ENCODE measurements at regions not wholly inside any gene's neighbourhood (a gene's known extent, or its start where the extent isn't known, plus 50 kb on each side); places are given as distances from the start of the nearest gene placed in this dataset.

- Histone ChIP-seq H3K27ac (ENCODE audit: extremely low read depth, low read depth, low read length) (no peak overlapping the region), H3K4me3 (ENCODE audit: low read depth, low read length) (no peak overlapping the region), H3K36me3 (ENCODE audit: control insufficient read depth in 2 of 2, insufficient read depth in 1 of 2, low read length in 2 of 2) (no peaks in the 10 kb centered on the region), H3K9me3 (ENCODE audit: control insufficient read depth, insufficient read depth, low read depth, low read length) (no peaks in the 10 kb centered on the region), H3K4me1 (ENCODE audit: control insufficient read depth, insufficient read depth, low read length) (no peaks in the 10 kb centered on the region)
- TF ChIP-seq ZNF600 (tag by site-specific recombination; IDR thresholded peaks at IDR 0.05) (no peak), ZNF155 (tag by site-specific recombination; IDR thresholded peaks at IDR 0.05) (no peak), ZSCAN23 (tag by site-specific recombination; IDR thresholded peaks at IDR 0.05) (no peak), BCL11A (tag by site-specific recombination; IDR thresholded peaks at IDR 0.05; ENCODE audit: low read depth) (no peak), HOXD13 (CRISPR knock-in tag; IDR thresholded peaks at IDR 0.05; ENCODE audit: borderline replicate concordance) (no peak), FEZF1 (tag by site-specific recombination; IDR thresholded peaks at IDR 0.05) (no peak), ZBTB7A (tag by site-specific recombination; IDR thresholded peaks at IDR 0.05; ENCODE audit: low read depth) (no peak), ZSCAN16 (tag by site-specific recombination; IDR thresholded peaks at IDR 0.05) (no peak), SP7 (tag by site-specific recombination; IDR thresholded peaks at IDR 0.05) (no peak), ZNF416 (tag by site-specific recombination; IDR thresholded peaks at IDR 0.05) (no peak), WT1 (tag by site-specific recombination; IDR thresholded peaks at IDR 0.05) (no peak)
- TF ChIP-seq, protein P1, sequence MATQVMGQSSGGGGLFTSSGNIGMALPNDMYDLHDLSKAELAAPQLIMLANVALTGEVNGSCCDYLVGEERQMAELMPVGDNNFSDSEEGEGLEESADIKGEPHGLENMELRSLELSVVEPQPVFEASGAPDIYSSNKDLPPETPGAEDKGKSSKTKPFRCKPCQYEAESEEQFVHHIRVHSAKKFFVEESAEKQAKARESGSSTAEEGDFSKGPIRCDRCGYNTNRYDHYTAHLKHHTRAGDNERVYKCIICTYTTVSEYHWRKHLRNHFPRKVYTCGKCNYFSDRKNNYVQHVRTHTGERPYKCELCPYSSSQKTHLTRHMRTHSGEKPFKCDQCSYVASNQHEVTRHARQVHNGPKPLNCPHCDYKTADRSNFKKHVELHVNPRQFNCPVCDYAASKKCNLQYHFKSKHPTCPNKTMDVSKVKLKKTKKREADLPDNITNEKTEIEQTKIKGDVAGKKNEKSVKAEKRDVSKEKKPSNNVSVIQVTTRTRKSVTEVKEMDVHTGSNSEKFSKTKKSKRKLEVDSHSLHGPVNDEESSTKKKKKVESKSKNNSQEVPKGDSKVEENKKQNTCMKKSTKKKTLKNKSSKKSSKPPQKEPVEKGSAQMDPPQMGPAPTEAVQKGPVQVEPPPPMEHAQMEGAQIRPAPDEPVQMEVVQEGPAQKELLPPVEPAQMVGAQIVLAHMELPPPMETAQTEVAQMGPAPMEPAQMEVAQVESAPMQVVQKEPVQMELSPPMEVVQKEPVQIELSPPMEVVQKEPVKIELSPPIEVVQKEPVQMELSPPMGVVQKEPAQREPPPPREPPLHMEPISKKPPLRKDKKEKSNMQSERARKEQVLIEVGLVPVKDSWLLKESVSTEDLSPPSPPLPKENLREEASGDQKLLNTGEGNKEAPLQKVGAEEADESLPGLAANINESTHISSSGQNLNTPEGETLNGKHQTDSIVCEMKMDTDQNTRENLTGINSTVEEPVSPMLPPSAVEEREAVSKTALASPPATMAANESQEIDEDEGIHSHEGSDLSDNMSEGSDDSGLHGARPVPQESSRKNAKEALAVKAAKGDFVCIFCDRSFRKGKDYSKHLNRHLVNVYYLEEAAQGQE (tag by site-specific recombination; IDR thresholded peaks at IDR 0.05), result no peak
- POLR2A ChIA-PET, result no interaction called here
- CTCF ChIA-PET, result no interaction called here
These were observed 207.3 kb downstream of the ZNF33B start for GRCh38 chr10:42431095-42431494.

DNA sequence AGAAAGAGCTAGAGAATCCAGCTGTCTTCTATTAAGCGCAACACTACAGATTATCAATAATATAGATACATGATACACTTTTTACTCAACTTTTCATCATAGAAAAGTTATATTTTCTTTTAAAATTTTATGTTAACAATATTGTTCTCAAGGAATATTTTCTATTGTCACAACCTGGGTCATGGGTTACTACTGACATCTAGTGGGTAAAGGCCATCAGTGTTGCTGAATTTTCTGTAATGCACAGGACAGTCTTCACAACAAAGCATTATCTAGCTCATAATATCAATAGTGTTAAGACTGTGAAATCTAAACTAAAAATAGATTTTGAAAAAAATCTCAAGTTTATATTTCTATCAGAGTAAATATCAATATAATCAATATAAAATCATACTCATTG is 209.8 kb downstream of the ZNF33B start:
- no peaks in the 10 kb centered on the region for H3K9me3 ChIP-seq (ENCODE audit: control insufficient read depth, insufficient read depth, low read depth, low read length)
- ChIA-PET CTCF (interaction anchor here (0.6 to 1.8 kb wide), 9 partner anchors 17 to 699 kb away, joined by 3 to 5 read pairs (median 3); no protein-coding TSS in a partner anchor), POLR2A (no interaction called here)

GRCh38 chr10:42422911-42423310 is 215.5 kb downstream of the ZNF33B start:
- TF ChIP-seq ZBTB11 (tag by site-specific recombination; conservative IDR thresholded peaks at IDR 0.05; ENCODE audit: low read depth), result no peak
- TF ChIP-seq ZFP37 (tag by site-specific recombination; IDR thresholded peaks at IDR 0.05), result no peak
- TF ChIP-seq BCL6B (tag by site-specific recombination; IDR thresholded peaks at IDR 0.05), result no peak
- no peak for TF ChIP-seq ZNF707 (tag by site-specific recombination; IDR thresholded peaks at IDR 0.05)
- no peak for TF ChIP-seq ZNF600 (tag by site-specific recombination; IDR thresholded peaks at IDR 0.05)
- POLR2A ChIA-PET, result no interaction called here
- Histone ChIP-seq H3K4me3 (ENCODE audit: low read depth, low read length) (no peak overlapping the region), H3K36me3 (ENCODE audit: control insufficient read depth in 2 of 2, insufficient read depth in 1 of 2, low read length in 2 of 2) (no peaks in the 10 kb centered on the region), H3K27ac (ENCODE audit: extremely low read depth, low read depth, low read length) (no peak overlapping the region), H3K9me3 (ENCODE audit: control insufficient read depth, insufficient read depth, low read depth, low read length) (no peaks in the 10 kb centered on the region), H3K4me1 (ENCODE audit: control insufficient read depth, insufficient read depth, low read length) (no peaks in the 10 kb centered on the region)
- CTCF ChIA-PET, result interaction anchor here (0.9 kb wide), 1 partner anchor 9 kb away, joined by 3 read pairs; no protein-coding TSS in a partner anchor

More for the DNA sequence above, 209.8 kb downstream of the ZNF33B start:
- Histone ChIP-seq H3K36me3 (ENCODE audit: control insufficient read depth in 2 of 2, insufficient read depth in 1 of 2, low read length in 2 of 2) (no peaks in the 10 kb centered on the region), H3K27ac (ENCODE audit: extremely low read depth, low read depth, low read length) (no peak overlapping the region), H3K4me1 (ENCODE audit: control insufficient read depth, insufficient read depth, low read length) (no peaks in the 10 kb centered on the region), H3K4me3 (ENCODE audit: low read depth, low read length) (no peak overlapping the region)
- peak; percentile 50 for TF ChIP-seq ZNF654 (tag by site-specific recombination; IDR thresholded peaks at IDR 0.05; ENCODE audit: low read depth)
- TF ChIP-seq, protein P2, sequence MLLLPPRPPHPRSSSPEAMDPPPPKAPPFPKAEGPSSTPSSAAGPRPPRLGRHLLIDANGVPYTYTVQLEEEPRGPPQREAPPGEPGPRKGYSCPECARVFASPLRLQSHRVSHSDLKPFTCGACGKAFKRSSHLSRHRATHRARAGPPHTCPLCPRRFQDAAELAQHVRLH (tag by site-specific recombination; IDR thresholded peaks at IDR 0.05), result no peak
- TF ChIP-seq ZBTB8A (tag by site-specific recombination; IDR thresholded peaks at IDR 0.05), result no peak
